COLO829 (cell line): ENCODE measurements at regions not wholly inside any gene's neighbourhood (a gene's known extent, or its start where the extent isn't known, plus 50 kb on each side); places are given as distances from the start of the nearest gene placed in this dataset.

ENCODE experiments used
- DNase-seq: peaks from one replicate; pipeline ENCODE4 v3.0.0; 2012; ENCODE audit warnings: low spot score

- DNase-seq = no peak
Measured at GRCh38 chr2:129439406-129440302, 539.8 kb upstream of the RAB6C start.

GRCh38 chr2:129441610-129442009, 537.9 kb upstream of the RAB6C start:
- no peak for DNase-seq

GRCh38 chr2:129443235-129443864, 536.1 kb upstream of the RAB6C start:
- no peak for DNase-seq

GRCh38 chr2:129443865-129444739, 535.4 kb upstream of the RAB6C start:
- no peak for DNase-seq

- DNase-seq = no peak
Measured at GRCh38 chr2:129444751-129445150, 534.7 kb upstream of the RAB6C start.

- no peak for DNase-seq
Measured at GRCh38 chr2:129456691-129457090, 522.8 kb upstream of the RAB6C start.

GRCh38 chr2:129457277-129457818, 522.1 kb upstream of the RAB6C start:
- no peak for DNase-seq

- no peak for DNase-seq
Measured at GRCh38 chr2:129458006-129458405, 521.5 kb upstream of the RAB6C start.

GRCh38 chr2:129458436-129458835, 521.0 kb upstream of the RAB6C start:
- no peak for DNase-seq

GRCh38 chr2:129459200-129459876, 520.1 kb upstream of the RAB6C start:
- no peak for DNase-seq

GRCh38 chr2:129459881-129460280, 519.6 kb upstream of the RAB6C start:
- DNase-seq = no peak

- DNase-seq = no peak
Measured at GRCh38 chr2:129460299-129461198, 518.9 kb upstream of the RAB6C start.

GRCh38 chr2:129462349-129462748, 517.1 kb upstream of the RAB6C start:
- no peak for DNase-seq

GRCh38 chr2:129462967-129463366, 516.5 kb upstream of the RAB6C start:
- DNase-seq = no peak

- DNase-seq = no peak
Measured at GRCh38 chr2:129464036-129464435, 515.4 kb upstream of the RAB6C start.

- DNase-seq = no peak
Measured at GRCh38 chr2:129464631-129465030, 514.8 kb upstream of the RAB6C start.

- DNase-seq = no peak
Measured at GRCh38 chr2:129465045-129465444, 514.4 kb upstream of the RAB6C start.

- no peak for DNase-seq
Measured at GRCh38 chr2:129466389-129466788, 513.1 kb upstream of the RAB6C start.

- DNase-seq = no peak
Measured at GRCh38 chr2:129467012-129467779, 512.3 kb upstream of the RAB6C start.

GRCh38 chr2:129467941-129468340, 511.5 kb upstream of the RAB6C start:
- DNase-seq = no peak
